Activated CD4-positive, alpha-beta T cell treated with anti-CD3 and anti-CD28 coated beads, Interleukin-2, Interleukin-6, amounts not matched to agents 100 ng/mL and 50 ng/mL, durations not matched to agents 16 hours and 8 hours (primary cell): ENCODE measurements at regions not wholly inside any gene's neighbourhood (a gene's known extent, or its start where the extent isn't known, plus 50 kb on each side); places are given as distances from the start of the nearest gene placed in this dataset.
"Not testable (repeated sequence)": the region's sequence is repeated elsewhere in the genome, so short reads cannot be mapped to it uniquely, and the experiment has no call there.

Experiments
- DNase-seq: peaks from one replicate; pipeline ENCODE4 v3.0.0-alpha.2; 2020

DNA sequence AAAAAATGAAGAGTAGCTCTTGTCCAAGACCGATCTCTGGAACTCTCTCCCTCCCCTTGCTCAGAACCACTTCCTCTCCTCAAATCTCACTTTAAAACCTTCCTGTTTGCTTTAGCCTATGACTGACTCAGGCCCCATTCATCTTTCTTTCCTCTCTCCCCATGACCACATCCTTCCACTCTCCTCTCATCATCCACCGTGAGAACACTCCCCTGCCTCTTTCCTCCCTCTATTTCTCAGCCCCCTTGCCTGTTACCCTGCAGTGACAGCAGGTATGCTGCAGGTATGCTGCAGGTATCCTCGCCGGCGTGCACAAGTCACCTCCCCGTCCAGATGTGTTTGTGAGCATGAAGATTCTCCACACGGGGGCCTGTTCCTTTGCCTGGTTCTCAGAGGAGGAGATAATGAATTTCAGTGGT lies 505.3 kb downstream of the CCDC171 start:
- no peak for DNase-seq

DNA sequence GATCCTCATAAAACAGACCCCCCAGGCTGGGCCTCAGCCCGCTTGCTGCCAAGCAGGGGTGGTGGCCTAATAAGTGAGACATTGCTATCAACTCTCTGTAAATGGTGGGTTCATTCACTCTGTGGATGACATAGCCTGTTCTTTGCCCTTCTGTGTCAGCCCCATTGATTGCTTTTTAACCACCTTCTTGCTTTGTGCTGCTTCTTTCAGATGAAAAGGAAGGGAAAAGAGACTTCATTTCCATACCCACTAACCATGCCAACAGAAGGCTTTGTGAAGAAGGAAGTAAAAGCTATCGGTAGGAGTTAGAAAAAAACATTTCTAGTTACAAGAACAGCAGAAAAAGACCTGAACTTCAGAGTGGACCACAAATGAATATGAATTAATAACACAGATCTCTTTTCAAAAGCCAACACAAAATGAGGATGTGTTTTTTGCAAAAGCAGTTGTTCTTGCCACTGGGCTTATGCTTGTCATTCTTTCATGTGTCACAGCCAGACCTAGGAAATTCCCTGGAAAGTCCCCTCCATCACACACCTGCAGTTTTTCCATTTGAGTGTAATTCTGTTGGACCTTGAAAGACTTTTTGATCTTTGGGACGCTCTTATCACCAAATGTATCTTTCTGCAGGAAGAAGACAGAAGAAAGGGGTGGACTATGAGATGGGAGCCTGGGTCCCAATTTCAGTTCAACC lies 507.7 kb downstream of the CCDC171 start:
- no peak for DNase-seq

DNA sequence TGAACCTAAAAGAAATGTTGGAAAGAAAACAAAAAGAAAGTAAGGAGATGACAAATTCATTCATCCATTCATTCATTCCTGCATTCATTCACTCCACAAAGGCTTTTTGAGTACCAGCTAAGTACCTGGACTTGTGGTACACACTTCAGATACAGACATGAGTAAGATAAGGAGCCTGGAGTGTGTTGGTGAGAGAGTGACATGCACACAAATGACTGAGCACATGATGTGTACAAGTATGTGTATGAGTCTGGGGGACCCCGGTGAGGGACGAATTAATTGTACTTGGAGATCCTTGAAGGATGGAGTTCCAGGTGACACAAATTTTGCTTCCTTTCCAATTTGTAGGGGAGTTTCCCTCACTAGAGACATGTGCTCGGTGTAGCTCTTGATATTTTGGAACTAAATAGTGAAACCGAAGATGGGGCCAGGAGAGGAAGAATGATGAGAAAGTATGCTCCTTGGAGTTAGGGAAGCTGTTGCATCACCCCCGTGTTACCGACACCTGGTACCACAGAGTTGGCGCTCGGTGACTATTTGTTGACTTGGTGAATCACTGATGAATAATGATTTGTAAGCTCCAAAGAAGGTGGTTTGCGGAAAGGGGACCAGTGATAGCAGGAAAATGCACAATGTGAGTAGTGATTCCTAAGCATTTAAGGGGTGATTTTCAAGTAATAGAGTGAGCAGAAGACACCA lies 509.8 kb downstream of the CCDC171 start:
- DNase-seq = no peak

DNA sequence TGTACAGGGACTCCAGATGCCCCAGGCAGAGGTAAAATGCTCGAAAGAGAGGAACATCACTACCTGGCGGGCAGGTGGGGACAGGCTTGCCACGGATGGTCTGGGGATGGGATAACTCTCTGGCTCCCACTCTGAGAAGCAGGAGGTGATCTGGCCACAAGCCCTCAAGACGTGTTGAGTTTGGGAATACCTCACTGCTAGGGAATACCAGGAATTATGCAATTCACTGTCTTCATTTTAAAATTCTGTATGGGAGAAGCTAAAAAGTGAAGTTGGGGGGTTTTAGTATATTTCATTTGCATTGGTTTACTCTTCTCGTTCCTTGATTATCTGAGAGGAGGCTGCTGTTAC lies 510.4 kb downstream of the CCDC171 start:
- DNase-seq = no peak

DNA sequence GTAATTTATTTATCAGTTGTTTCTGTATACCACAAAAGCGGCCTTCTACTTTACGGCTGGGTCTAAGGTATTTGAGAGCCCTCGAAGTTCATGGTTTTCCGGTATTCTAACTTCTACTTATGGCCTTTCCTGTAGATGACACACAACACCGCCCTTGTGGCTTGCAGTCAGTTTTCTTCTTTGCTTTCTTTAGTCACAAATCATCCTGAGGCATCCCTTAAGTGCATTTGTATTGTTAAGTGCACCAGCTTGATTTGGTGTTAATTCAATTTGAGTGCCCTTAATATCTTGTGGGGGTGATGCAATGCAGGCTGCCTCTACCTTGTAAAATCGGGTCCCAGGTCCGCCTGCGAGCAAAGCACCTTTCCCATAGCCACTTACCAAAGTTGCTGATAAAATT lies 511.9 kb downstream of the CCDC171 start:
- no peak for DNase-seq

DNA sequence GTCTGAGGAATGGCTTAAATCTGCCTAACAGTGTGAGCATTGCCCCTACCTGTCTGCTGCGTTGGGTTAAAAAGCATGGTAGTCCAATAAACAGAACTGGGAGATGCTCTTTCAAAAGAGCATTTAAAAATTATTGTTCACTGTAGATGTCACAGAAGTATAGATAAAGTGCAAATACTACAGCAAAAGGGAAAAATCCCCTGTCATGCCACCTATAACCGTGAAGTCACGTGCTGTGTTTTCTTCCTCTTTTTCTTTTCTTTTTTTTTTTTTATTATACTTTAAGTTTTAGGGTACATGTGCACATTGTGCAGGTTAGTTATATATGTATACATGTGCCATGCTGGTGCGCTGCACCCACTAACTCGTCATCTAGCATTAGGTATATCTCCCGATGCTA lies 513.4 kb downstream of the CCDC171 start:
- not testable (repeated sequence) for DNase-seq

DNA sequence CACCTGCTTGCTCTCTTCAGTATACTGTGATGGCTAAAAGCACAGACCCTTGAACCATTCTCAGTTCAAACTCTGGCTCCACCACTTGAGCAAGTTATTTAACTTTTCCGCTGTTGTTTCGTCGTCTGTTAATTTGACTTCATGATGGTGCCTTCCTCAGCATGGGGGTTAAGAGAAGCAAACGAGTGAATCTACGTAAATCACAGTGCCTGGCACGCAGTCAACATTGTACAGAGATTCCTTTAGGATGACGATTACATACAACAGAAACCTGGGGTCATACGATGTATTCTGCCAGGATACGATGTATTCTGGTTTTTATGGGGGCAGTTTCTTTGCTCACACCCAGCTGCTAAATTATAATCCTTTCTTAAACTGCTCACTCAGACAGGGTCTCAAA lies 515.6 kb downstream of the CCDC171 start:
- DNase-seq = no peak

DNA sequence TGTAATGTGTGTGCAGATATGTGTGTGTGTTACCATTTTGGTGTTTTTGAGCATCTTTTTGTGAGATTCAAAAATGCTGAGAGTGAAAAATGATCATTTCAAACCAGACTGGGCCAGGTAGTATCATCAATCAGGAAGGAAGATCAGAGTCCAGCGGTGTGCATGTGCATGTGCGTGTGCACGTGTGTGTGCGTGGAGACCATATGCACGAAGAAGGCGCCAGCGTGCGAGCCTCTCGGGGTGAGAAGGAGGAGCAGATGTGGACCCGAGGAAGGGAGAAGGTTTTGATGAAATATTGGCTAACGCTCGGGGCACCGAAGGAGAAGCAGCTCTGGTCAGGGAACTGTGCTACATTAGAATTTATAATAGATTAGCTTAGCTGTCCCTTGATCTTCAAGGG lies 516.4 kb downstream of the CCDC171 start:
- no peak for DNase-seq

DNA sequence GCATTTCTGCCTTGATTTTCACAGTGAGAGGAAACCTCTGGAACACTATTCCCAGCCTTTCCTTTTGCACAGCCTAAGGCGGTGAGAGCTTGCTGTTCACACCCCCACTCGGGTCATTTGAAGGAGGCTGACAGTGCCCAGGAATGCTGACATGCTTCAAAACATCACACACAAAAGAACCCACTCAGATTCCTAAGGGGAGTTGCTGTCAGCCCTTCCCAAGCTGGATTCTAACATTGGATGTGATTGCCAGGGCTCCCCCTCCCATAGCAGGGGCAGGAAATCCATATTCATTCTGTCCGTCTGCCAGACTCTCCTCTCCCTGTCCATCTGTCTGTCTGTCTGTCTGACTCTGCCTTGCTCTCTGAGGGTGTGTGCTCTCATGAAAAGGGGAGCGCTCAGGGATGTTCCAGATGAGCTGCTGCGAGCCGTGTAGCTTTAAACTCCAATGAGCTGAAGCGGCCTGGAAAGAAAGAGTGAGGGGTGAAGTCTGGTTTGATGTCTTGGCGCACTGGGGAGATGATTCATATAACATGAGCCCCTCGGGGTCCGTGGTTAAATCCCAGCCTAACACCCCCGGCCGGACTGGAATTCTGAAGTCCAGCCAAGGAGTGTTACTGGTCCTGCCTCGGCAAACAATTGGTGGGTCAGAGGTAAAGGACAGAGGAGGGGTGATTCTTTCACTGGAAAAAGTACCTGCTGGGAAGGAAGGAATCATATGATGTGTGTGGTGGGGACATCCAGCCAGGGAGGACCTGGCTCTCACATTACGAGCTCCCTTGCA lies 517.0 kb downstream of the CCDC171 start:
- no peak for DNase-seq

DNA sequence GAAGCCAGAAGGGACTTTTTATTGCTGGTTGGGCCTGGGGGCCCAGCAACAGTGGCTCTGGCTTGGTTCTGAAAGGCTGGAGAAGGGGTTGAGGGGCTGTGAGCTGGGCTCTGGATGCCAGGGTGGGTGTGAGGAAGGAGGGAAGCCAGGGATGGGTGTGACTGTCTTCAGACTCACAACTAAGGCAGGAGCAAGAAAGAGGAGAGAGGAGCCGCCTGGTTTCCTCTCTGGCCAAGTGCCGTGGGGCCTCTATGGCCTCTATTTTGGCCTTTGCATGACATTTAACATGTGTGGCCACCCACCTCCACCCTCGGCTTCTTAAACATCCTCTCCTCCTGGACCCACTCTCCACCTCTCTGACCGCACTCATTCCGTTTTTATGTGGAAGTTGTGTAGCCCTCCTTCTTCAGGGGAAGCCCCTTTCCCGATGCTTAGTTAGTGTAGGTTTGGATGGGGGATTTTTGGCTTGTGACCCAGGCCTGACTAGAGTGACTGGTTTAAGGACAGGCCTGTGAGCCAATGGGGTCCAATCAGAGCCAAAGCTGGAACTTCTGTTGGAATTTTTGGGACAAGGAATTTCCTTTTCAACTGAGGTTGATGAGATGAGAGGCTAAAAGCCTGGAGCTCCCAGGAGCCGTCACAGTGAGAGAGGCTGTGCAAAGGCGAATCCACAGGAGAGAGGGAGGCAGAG lies 517.8 kb downstream of the CCDC171 start:
- DNase-seq = no peak

DNA sequence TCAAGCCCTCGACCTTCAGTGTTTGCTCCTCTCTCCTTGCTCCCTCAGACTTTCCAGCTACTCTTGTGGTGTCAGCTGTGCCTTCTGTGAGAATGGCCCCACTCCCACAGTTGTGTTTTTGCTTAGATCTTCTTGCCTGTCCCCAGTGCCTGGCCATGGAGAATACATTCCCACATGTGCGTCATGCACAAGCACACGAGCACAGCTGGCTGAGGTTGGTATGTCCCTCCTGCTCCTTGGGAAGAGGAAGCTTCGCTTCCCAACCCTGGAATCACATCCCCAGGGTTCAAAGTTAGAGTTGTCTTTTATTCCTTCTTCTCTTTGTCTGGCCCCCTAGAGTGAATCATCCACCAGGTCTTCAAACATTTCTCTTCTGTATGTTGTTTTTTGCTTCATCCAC lies 518.6 kb downstream of the CCDC171 start:
- no peak for DNase-seq

DNA sequence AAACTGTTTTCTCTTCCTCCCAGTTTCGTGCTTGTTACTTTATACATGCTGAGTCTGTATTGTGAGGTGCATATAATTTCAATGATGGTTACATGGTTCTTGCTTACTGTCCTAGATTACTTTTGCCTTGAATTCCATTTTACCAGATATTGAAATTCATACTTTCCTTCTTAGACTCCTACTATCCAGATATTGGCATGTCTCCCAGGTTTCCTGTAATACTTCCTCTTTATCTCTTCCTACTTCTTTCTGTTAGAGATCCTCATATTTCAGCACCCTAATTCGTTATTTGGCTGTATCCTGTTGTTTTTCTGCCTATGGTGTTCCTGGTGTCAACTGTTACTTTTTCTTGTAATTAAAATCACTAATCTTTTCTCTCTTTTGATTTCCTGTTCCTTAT lies 522.1 kb downstream of the CCDC171 start:
- DNase-seq = no peak

DNA sequence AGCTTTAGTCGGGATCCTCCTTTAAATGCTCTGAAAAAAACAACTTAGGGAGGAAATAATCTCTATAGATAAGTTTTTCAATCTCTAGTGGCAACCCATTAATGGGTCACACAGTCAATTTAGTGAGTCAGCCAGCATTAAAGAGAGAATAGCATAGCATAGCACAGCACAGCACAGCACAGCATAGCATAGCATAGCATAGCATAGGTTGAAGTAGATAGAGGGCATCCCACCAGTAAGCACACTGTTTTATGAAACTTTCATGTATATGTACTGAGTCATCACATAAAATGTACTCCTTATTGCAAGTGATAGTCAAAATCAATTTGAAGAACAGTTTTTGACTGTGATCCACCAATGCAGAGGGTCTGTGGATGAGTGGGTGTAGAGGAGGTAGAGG lies 522.9 kb downstream of the CCDC171 start:
- DNase-seq = no peak

DNA sequence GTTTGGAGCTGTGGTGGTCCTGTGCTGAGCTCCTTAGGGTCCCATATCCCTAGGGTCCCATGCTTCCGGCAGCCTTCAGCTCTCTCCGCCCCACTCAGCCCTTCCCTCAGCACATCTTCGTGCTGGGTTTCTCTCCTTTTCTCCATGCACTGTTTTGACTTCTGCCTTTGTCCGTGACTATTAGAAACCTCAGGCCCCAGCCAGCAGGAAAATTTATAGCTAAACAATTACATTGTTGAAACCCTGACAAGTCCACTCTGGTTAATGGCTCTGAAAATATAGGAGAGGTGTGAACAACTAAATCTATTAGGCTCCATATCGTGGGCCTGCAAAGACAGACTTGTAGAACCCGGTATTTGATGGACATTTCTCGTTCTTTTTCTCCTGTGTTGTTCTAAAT lies 523.7 kb downstream of the CCDC171 start:
- DNase-seq = no peak

DNA sequence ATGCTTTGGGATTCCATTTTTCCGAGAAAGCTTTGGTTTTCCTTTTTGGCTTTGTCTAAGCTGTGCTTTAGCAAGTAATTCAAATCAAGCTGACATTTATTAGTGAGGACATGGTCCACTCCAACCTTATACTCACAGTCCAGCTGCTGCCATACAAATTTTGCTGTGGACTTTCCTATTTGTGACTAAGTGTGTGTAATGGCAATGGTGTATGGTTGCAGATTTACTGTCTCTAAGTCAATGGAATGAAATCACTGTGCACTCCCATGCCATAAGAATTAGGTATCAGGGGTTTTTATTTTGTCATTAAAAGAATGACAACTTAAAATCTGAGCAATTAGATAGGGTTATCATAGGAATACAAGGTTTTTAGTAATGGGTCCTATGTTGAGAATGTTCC lies 530.0 kb downstream of the CCDC171 start:
- no peak for DNase-seq

DNA sequence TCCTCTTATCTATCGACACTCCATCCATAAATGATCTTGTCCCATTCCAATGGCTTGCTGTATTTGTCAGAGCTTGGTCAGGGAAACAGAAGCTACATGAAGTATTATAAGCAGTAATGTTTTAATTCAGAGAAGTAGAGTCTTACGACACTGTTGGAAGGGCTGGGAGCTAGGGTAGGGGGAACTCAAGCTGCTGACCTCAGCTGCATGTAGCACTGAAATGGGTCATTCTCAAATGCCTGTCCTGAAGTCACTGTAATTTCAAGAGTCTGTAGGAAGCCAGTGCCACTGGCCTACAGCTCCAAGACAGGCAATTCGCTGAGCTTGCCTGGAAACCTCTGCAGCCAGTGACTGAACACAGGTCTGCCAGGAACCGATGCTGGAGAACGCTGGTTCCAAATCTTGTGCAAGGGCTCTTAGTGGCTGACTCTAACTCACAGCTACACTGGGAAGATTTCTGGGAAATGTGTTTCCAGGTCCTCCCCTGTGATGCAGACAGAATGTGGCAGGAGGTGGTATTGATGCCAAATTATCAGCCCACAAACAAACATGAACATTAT lies 532.4 kb downstream of the CCDC171 start:
- DNase-seq = no peak

DNA sequence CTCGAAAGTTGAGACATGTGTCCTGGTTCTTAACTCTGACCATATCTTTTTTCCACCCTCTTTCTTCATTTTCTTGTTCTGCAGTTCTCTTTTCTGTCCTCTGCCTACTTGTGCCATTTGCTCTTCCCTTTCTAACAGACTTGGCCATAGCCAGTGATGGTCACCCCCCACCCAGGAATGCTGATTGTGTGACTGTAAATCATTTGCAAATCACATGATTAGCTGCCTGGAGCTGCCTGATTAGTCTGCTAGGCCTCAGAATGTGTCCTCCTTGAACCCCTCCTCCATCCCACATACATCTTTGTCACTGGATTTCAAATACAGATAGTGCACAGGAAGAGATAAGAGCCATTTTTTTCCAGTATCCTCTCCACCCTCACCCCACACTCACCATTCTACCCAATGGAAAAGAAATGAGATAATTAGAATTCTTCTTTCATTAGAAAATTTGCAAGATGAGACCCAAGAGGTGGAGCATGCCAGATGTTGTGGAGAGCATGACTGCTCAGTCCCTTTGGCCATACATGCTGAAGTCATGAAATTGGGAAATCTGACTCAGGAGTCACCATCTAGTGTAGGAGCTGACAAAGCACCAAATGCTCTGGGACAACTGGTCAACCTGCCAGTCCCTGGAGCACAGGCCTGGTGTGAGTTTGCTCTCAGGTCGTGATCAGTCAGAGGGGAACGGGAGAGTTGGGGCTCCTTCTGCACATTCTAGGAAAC lies 538.2 kb downstream of the CCDC171 start:
- no peak for DNase-seq

DNA sequence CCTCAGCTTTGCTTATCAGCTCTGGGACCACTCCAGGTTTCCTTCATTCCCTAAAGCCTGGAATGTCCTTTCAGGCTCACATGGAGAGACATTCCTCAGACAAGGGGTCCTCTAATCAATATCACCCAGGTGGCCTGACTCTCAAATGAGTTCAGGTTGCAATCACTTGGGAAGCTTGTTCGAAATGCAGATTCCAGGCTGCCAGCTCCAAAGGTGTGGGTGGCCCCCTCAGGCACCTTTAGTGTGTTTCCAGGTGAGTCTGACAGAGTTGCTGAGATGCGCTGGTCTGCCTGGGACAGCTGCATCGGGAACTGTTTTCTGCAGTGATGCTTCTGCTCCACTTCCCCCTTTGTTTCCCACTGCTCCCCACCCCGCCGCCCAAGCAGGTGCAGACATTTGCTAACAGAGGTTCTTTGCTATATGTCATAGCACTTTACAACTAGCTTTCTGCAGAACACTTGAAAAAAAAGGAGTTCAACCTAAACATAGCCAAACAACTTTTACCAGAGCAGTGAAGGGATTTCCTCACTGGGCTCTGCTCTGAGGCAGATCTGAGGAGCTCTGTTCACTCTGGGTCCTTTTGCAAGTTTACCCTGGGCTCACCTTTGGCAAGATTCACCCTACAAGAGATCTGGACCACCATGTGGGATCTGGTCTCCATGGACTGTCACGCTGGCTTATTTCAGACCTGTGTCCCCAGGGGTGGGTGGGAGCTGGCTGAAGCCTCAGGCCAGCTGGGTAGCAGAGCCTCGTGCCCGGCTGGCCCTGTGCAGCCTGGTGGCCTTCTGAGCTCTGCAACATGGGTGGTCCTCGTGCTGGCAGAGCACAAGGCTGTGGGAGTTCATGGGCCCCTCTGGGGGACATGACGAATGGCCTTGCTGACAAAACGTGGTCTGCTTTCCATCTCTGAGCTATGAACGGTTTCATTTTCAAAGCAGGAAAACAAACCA lies 539.6 kb downstream of the CCDC171 start:
- no peak for DNase-seq

DNA sequence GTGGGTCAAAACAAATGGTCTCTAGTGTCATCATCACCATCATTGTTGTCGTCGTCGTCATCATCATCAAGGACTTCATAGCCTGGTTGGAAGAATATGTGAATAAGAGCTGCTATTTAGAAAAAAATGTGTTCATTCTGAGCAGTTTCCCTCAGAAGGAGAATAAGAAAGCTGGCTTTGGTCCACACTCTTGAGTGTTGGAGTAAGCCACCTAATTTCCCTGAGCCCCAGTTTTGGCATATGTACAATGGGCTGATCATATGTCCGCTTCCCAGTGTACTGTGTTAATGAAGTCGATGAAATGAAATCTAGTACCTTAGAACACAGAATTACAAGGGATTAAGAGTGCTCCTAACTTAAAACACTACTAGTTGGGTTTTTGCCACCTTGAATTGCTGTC lies 545.5 kb downstream of the CCDC171 start:
- no peak for DNase-seq

DNA sequence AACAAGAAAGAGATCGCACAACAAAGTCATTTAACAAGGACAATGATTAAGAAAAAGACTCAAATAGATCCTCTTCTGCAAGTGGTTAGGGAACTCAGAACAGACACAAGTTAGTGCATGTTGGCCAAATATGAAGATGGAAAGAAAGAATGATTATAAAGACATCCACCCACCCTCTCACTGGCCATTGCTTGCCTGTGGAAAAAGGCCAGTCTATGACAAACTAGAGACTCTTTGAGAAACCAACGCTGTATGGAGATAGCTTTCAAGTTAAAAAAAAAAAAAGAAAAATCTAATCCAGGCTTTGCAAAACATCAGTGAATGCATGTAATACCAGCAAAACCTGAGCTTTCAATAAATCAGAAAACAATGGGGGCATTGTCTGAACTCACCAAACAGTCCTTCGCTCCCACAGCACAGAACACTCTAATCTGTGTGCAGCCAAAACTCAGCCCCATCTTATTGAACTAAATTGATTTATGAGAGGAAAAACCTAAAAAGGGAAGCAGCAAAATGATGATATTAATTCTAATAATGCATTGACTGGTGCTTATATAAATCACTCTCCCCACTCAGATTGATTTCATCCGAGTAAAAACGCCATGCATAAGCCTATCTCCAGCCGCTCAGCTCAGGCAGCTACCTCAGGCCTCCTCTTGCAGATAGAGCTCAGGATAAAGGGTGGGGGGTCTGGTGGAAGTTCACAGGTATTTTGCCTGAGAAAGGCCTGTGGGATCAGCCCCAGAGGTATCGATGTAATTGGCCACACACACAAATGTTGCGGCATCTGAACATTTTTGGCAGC lies 547.1 kb downstream of the CCDC171 start:
- no peak for DNase-seq
